Testis (tissue), 2 donors: ENCODE measurements at regions not wholly inside any gene's neighbourhood (a gene's known extent, or its start where the extent isn't known, plus 50 kb on each side); places are given as distances from the start of the nearest gene placed in this dataset.
A peak's percentile ranks its signal among the peaks of the same experiment; 100 is the strongest.

Experiments used
- DNase-seq: peaks from one replicate; pipeline ENCODE4 v3.0.0-alpha.2; 2019
- H3K27ac ChIP-seq, 2 donors: fragments of 200-600 bp; sonication (generic); one replicate each; pipeline ENCODE4 v1.5.1; 2019
- H3K27me3 ChIP-seq: fragments of 200-600 bp; sonication (generic); one replicate; pipeline ENCODE4 v1.5.1; 2019
- H3K36me3 ChIP-seq: fragments of 200-600 bp; sonication (generic); one replicate; pipeline ENCODE4 v1.5.1; 2017; ENCODE audit warnings: low read depth; ENCODE audit errors: missing control alignments
- H3K4me1 ChIP-seq: fragments of 200-600 bp; sonication (generic); one replicate; pipeline ENCODE4 v1.5.1; 2019
- H3K4me3 ChIP-seq, 2 donors: fragments of 200-600 bp; sonication (generic); one replicate each; pipeline ENCODE4 v1.5.1; 2017 to 2019
- H3K9me3 ChIP-seq: fragments of 200-600 bp; sonication (generic); one replicate; pipeline ENCODE4 v1.5.1; 2017
- POLR2A ChIP-seq: fragments of 450-650 bp; IDR thresholded peaks from one replicate; pipeline ENCODE4 v1.6.1; 2017; ENCODE audit warnings: antibody characterized with exemption, mild to moderate bottlenecking, moderate library complexity
- WGBS, 2 donors: methylation state at CpG; one replicate each; pipeline ENCODE4 v1.1.5; 2018; 5-methylcytosine and 5-hydroxymethylcytosine counted together
- intact Hi-C: fragments of 100-400 bp; cut with DNase I; formaldehyde crosslinking; loops from one replicate; pipeline ENCODE4 v1.15.1; 2023; ENCODE audit warnings: low total_unique reads
- TF ChIP-seq, protein P1 (sequence below), 3 experiments: fragments of 450-650 bp in 2 of 3; fragments of 200-600 bp in 1 of 3; sonication (generic) in 1 of 3; IDR thresholded peaks; one replicate each; pipeline ENCODE4 v1.5.1; 2016 to 2019; ENCODE audit warnings: antibody characterized with exemption in 3 of 3, mild to moderate bottlenecking in 2 of 3, moderate library complexity in 1 of 3

DNA sequence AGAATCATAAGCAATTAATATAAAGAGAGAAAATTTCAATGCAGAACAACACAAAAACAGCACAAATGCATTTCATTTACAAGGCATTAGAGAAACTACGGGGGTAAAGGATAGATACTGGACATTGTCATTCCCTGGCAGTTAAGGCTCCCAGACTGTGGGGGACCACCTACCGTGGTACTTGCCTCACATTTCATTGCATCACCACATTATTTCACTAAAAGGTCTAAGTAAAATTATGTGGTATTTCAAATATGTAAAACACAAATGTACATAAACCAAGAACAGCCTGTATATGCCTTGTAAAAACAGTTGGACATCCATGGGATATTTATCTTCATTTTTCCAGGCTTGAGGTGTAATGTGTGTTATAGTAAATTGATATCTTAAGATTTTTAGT lies 571.2 kb upstream of the ZNF462 start:
- TF ChIP-seq, protein P1, sequence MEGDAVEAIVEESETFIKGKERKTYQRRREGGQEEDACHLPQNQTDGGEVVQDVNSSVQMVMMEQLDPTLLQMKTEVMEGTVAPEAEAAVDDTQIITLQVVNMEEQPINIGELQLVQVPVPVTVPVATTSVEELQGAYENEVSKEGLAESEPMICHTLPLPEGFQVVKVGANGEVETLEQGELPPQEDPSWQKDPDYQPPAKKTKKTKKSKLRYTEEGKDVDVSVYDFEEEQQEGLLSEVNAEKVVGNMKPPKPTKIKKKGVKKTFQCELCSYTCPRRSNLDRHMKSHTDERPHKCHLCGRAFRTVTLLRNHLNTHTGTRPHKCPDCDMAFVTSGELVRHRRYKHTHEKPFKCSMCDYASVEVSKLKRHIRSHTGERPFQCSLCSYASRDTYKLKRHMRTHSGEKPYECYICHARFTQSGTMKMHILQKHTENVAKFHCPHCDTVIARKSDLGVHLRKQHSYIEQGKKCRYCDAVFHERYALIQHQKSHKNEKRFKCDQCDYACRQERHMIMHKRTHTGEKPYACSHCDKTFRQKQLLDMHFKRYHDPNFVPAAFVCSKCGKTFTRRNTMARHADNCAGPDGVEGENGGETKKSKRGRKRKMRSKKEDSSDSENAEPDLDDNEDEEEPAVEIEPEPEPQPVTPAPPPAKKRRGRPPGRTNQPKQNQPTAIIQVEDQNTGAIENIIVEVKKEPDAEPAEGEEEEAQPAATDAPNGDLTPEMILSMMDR (IDR thresholded peaks at IDR 0.05) = no peak
- TF ChIP-seq POLR2A = no peak
- no peaks in the 10 kb centered on the region for H3K36me3 ChIP-seq
- no peaks in the 10 kb centered on the region for H3K9me3 ChIP-seq
- intact Hi-C loops = no loop called here
- DNase-seq = no peak
- H3K27me3 ChIP-seq = no peaks in the 10 kb centered on the region
- no peak overlapping the region for H3K4me3 ChIP-seq
- H3K27ac ChIP-seq = no peak overlapping the region
- peaks cover 16% of the 10 kb centered on the region for H3K4me1 ChIP-seq
- WGBS, 2 donors = 88 to 95% methylated on average over 2 of the region's 2 CpGs

DNA sequence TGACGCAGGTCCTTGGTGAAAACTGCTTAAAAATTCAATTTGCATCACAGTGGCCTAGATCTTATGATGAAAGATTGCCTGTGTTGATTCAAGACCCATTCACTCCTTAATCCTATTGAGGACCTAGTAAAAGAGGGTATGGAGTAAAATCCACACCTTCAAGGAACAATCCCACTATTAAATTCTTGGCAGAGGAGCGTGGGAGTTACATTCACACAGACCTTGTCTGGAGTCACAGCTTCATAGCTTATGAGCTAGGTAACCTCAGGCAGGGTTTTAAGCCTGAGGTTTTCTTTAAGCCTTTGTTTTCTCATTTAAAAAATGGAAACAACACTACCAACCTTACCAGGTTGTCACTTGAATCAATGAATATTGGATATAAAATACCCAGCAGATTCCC lies 566.5 kb upstream of the ZNF462 start:
- no peak overlapping the region for H3K4me3 ChIP-seq
- no peak for DNase-seq
- no peaks in the 10 kb centered on the region for H3K27me3 ChIP-seq
- intact Hi-C loops = no loop called here
- TF ChIP-seq, protein P1 (IDR thresholded peaks at IDR 0.05) = no peak
- no peak for TF ChIP-seq POLR2A
- H3K27ac ChIP-seq = no peak overlapping the region
- WGBS, 2 donors = 90 to 91% methylated on average over 2 of the region's 2 CpGs
- H3K36me3 ChIP-seq = no peaks in the 10 kb centered on the region
- no peaks in the 10 kb centered on the region for H3K9me3 ChIP-seq
- no peaks in the 10 kb centered on the region for H3K4me1 ChIP-seq

- Histone ChIP-seq H3K27me3 (no peaks in the 10 kb centered on the region), H3K27ac (no peak overlapping the region), H3K4me1 (no peaks in the 10 kb centered on the region), H3K4me3 (no peak overlapping the region), H3K36me3 (no peaks in the 10 kb centered on the region), H3K9me3 (no peaks in the 10 kb centered on the region)
- intact Hi-C loops = no loop called here
- no peak for DNase-seq
- 93 to 96% methylated on average over 3 of the region's 3 CpGs for WGBS, 2 donors
- no peak for TF ChIP-seq POLR2A
- TF ChIP-seq, protein P1 (IDR thresholded peaks at IDR 0.05) = no peak
Measured at GRCh38 chr9:106298997-106299396, 564.0 kb upstream of the ZNF462 start.

DNA sequence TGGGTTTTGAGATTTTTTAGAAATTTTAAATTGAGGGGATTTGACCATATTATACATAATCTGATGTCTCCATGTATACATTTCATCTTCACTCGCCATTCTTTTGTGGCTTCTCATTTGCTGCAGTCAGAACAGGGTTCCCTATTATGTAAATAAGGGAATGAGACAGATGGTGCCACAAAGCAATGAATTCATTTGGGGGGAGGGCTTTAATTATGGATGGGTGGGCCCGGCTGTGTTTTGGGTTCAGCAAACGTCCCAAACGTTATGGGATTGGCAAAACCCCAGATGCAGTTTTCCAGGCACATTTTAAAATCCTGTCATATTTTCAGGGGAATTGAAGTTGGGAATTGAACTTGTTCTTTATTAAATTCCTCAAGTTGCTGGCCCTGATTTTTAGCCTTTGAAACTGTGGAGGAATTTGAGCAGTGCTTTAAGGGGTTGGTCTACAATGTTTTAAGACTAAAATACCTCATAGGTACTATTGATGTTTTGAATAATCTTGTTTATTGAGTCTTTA lies 558.5 kb upstream of the ZNF462 start:
- intact Hi-C loops = no loop called here
- Histone ChIP-seq H3K27ac (no peak overlapping the region), H3K4me3 (no peak overlapping the region), H3K36me3 (no peaks in the 10 kb centered on the region), H3K4me1 (peaks cover 5% of the 10 kb centered on the region), H3K9me3 (no peaks in the 10 kb centered on the region), H3K27me3 (no peaks in the 10 kb centered on the region)
- no peak for DNase-seq
- TF ChIP-seq, protein P1 (IDR thresholded peaks at IDR 0.05) = no peak
- TF ChIP-seq POLR2A = no peak
- WGBS, 2 donors = 66 to 78% methylated on average over 4 of the region's 4 CpGs

GRCh38 chr9:106305428-106306133 lies 557.4 kb upstream of the ZNF462 start:
- WGBS, 2 donors = 24 to 45% methylated on average over 1 of the region's 1 CpG
- Histone ChIP-seq H3K27ac (no peak overlapping the region), H3K9me3 (no peaks in the 10 kb centered on the region), H3K4me1 (peaks cover 5% of the 10 kb centered on the region), H3K27me3 (no peaks in the 10 kb centered on the region), H3K36me3 (no peaks in the 10 kb centered on the region), H3K4me3 (no peak overlapping the region)
- no peak for TF ChIP-seq POLR2A
- TF ChIP-seq, protein P1 (IDR thresholded peaks at IDR 0.05) = no peak
- intact Hi-C loops = no loop called here
- DNase-seq = peak; percentile 56
